Liver (tissue), 8 donors: ENCODE measurements at regions not wholly inside any gene's neighbourhood (a gene's known extent, or its start where the extent isn't known, plus 50 kb on each side); places are given as distances from the start of the nearest gene placed in this dataset.

Experiments
- DNase-seq: peaks from one replicate; pipeline ENCODE4 v3.0.0-alpha.2; 2017; ENCODE audit warnings: low spot score
- H3K27ac ChIP-seq, 2 donors: one replicate each; pipeline ENCODE4 v1.7.0; 2013; ENCODE audit warnings: inconsistent platforms in 2 of 2, low read length in 2 of 2, control low read depth in 1 of 2, low read depth in 1 of 2, mild to moderate bottlenecking in 1 of 2
- H3K27me3 ChIP-seq, 4 donors: one replicate each; pipeline versions ENCODE4 v1.6.1 to v1.7.0; 2013; ENCODE audit warnings: low read length in 3 of 4, inconsistent platforms in 1 of 4, mild to moderate bottlenecking in 1 of 4, moderate library complexity in 1 of 4; ENCODE audit not compliant: control insufficient read depth in 4 of 4, insufficient read depth in 4 of 4
- H3K36me3 ChIP-seq, 4 donors: one replicate each; pipeline versions ENCODE4 v1.6.1 to v1.7.0; 2013; ENCODE audit warnings: low read length in 3 of 4, mild to moderate bottlenecking in 3 of 4, low read depth in 1 of 4, moderate library complexity in 1 of 4; ENCODE audit not compliant: control insufficient read depth in 4 of 4, insufficient read depth in 3 of 4
- H3K4me1 ChIP-seq, 4 donors: one replicate each; pipeline versions ENCODE4 v1.6.1 to v1.7.0; 2013; ENCODE audit warnings: low read length in 3 of 4, mild to moderate bottlenecking in 3 of 4, moderate library complexity in 1 of 4; ENCODE audit not compliant: control insufficient read depth in 4 of 4, insufficient read depth in 4 of 4
- H3K4me3 ChIP-seq, 3 donors: one replicate each; pipeline versions ENCODE4 v1.6.1 to v1.7.0; 2013; ENCODE audit warnings: low read length in 3 of 3, control low read depth in 1 of 3, low read depth in 1 of 3, mild to moderate bottlenecking in 1 of 3
- H3K9ac ChIP-seq, 2 donors: one replicate each; pipeline ENCODE4 v1.7.0; 2013; ENCODE audit warnings: low read length in 2 of 2, mild to moderate bottlenecking in 2 of 2, moderate library complexity in 2 of 2, control low read depth in 1 of 2, low read depth in 1 of 2
- H3K9me3 ChIP-seq, 4 donors: one replicate each; pipeline versions ENCODE4 v1.6.1 to v1.7.0; 2013; ENCODE audit warnings: low read length in 3 of 4; ENCODE audit not compliant: control insufficient read depth in 4 of 4
- ATF3 ChIP-seq: IDR thresholded peaks from 2 replicates; pipeline ENCODE4 v1.6.1; 2016; ENCODE audit warnings: antibody characterized with exemption
- CTCF ChIP-seq: fragments of 150-350 bp; IDR thresholded peaks from 2 replicates; pipeline ENCODE4 v1.5.1; 2017; ENCODE audit warnings: improper control_type of control experiment, low read depth, low read length; ENCODE audit not compliant: missing input control
- EGR1 ChIP-seq, 2 donors: IDR thresholded peaks; 2 replicates each; pipeline ENCODE4 v1.6.1; 2016 to 2018; ENCODE audit warnings: antibody characterized with exemption in 2 of 2, low read depth in 2 of 2
- FOXA1 ChIP-seq: IDR thresholded peaks from 2 replicates; pipeline ENCODE4 v1.6.1; 2016; ENCODE audit warnings: antibody characterized with exemption
- FOXA2 ChIP-seq: IDR thresholded peaks from 2 replicates; pipeline ENCODE4 v1.6.1; 2016; ENCODE audit warnings: antibody characterized with exemption
- GABPA ChIP-seq, 2 donors: IDR thresholded peaks in 1 of 2; conservative IDR thresholded peaks in 1 of 2; 2 replicates each; pipeline ENCODE4 v1.6.1; 2016; ENCODE audit warnings: antibody characterized with exemption in 2 of 2, mild to moderate bottlenecking in 1 of 2, moderate library complexity in 1 of 2
- HNF4A ChIP-seq, 2 donors: conservative IDR thresholded peaks; 2 replicates each; pipeline ENCODE4 v1.6.1; 2016; ENCODE audit warnings: antibody characterized with exemption in 2 of 2, mild to moderate bottlenecking in 2 of 2
- HNF4G ChIP-seq: IDR thresholded peaks from 2 replicates; pipeline ENCODE4 v1.6.1; 2016; ENCODE audit warnings: antibody characterized with exemption
- JUND ChIP-seq, 2 donors: IDR thresholded peaks; 2 replicates each; pipeline ENCODE4 v1.6.1; 2016; ENCODE audit warnings: antibody characterized with exemption in 2 of 2
- MAX ChIP-seq: IDR thresholded peaks from 2 replicates; pipeline ENCODE4 v1.6.1; 2016; ENCODE audit warnings: antibody characterized with exemption
- NR2F2 ChIP-seq: IDR thresholded peaks from 2 replicates; pipeline ENCODE4 v1.6.1; 2016; ENCODE audit warnings: antibody characterized with exemption
- RAD21 ChIP-seq, 2 donors: IDR thresholded peaks; 2 replicates each; pipeline ENCODE4 v1.6.1; 2016; ENCODE audit warnings: antibody characterized with exemption in 2 of 2, mild to moderate bottlenecking in 2 of 2
- REST ChIP-seq: IDR thresholded peaks from 2 replicates; pipeline ENCODE4 v1.6.1; 2016; ENCODE audit warnings: antibody characterized with exemption, mild to moderate bottlenecking
- RXRA ChIP-seq, 2 donors: IDR thresholded peaks; 2 replicates each; pipeline ENCODE4 v1.6.1; 2017 to 2018; ENCODE audit warnings: antibody characterized with exemption in 2 of 2, mild to moderate bottlenecking in 1 of 2
- SP1 ChIP-seq: IDR thresholded peaks from 2 replicates; pipeline ENCODE4 v1.6.1; 2018; ENCODE audit warnings: antibody characterized with exemption, mild to moderate bottlenecking
- TAF1 ChIP-seq: conservative IDR thresholded peaks from 2 replicates; pipeline ENCODE4 v1.6.1; 2016; ENCODE audit warnings: antibody characterized with exemption, mild to moderate bottlenecking
- YY1 ChIP-seq: IDR thresholded peaks from 2 replicates; pipeline ENCODE4 v1.6.1; 2016; ENCODE audit warnings: antibody characterized with exemption, mild to moderate bottlenecking
- ZBTB33 ChIP-seq: IDR thresholded peaks from 2 replicates; pipeline ENCODE4 v1.6.1; 2016; ENCODE audit warnings: antibody characterized with exemption
- WGBS: extraction: QIAGEN DNeasy Blood & Tissue Kit; methylation state at CpG from one replicate; pipeline ENCODE4 v1.1.7; 2013; 5-methylcytosine and 5-hydroxymethylcytosine counted together
- donor health status: healthy.
- donor health status: healthy.
- donor health status: healthy.
- donor health status: healthy.
- donor health status: healthy.

GRCh38 chr4:53913771-53914170 is 150.6 kb downstream of the CHIC2 start (continued):
- TF ChIP-seq SP1: no peak
- no peak for TF ChIP-seq REST

- no peak for TF ChIP-seq ATF3
- TF ChIP-seq ZBTB33: no peak
- TF ChIP-seq HNF4A (conservative IDR thresholded peaks at IDR 0.05): no peak
- no peak for TF ChIP-seq SP1
- no peak for TF ChIP-seq RXRA (IDR thresholded peaks at IDR 0.05)
- no peak for TF ChIP-seq NR2F2
- no peak for TF ChIP-seq GABPA (IDR thresholded peaks at IDR 0.05 in 1 of 2, conservative IDR thresholded peaks at IDR 0.05 in 1 of 2)
- TF ChIP-seq CTCF: no peak
- no peak for TF ChIP-seq EGR1 (IDR thresholded peaks at IDR 0.05; ENCODE audit: low read depth in 2 of 2)
- peaks cover 0 to 10% (median 7%) of the 10 kb centered on the region in 4 donors for H3K4me1 ChIP-seq
- no peak for DNase-seq
- H3K27me3 ChIP-seq: no peaks in the 10 kb centered on the region
- H3K27ac ChIP-seq: no peak overlapping the region
- 93% methylated on average over 5 of the region's 5 CpGs for WGBS
- H3K9me3 ChIP-seq: no peaks in the 10 kb centered on the region
- no peaks in the 10 kb centered on the region for H3K36me3 ChIP-seq
- no peak overlapping the region for H3K9ac ChIP-seq
- H3K4me3 ChIP-seq: no peak overlapping the region
These were observed 151.5 kb downstream of the CHIC2 start for GRCh38 chr4:53912766-53913497.

GRCh38 chr4:53908661-53909078 is 155.7 kb downstream of the CHIC2 start:
- 6% methylated on average over 8 of the region's 8 CpGs for WGBS
- Histone ChIP-seq H3K27ac (peak overlapping the region; percentile 37 to 66), H3K36me3 (no peaks in the 10 kb centered on the region), H3K9me3 (no peaks in the 10 kb centered on the region), H3K27me3 (no peaks in the 10 kb centered on the region), H3K4me1 (peaks cover 0 to 18% (median 14%) of the 10 kb centered on the region in 4 donors), H3K9ac (peak overlapping the region; percentile 13 to 40), H3K4me3 (no peak overlapping the region)
- no peak for DNase-seq
- TF ChIP-seq ATF3 (no peak), FOXA2 (peak; percentile 91), CTCF (peak; percentile 82), EGR1 (IDR thresholded peaks at IDR 0.05; ENCODE audit: low read depth in 2 of 2) (peak in 1 of 2 donors; percentile 54), MAX (peak; percentile 45), HNF4A (conservative IDR thresholded peaks at IDR 0.05) (peak; percentile 51 to 55), TAF1 (peak; percentile 56), RAD21 (IDR thresholded peaks at IDR 0.05) (peak; percentile 94 to 99), JUND (IDR thresholded peaks at IDR 0.05) (peak in 1 of 2 donors; percentile 50), RXRA (IDR thresholded peaks at IDR 0.05) (peak; percentile 79 to 82), FOXA1 (peak; percentile 70), GABPA (IDR thresholded peaks at IDR 0.05 in 1 of 2, conservative IDR thresholded peaks at IDR 0.05 in 1 of 2) (peak; percentile 50 to 77), YY1 (peak; percentile 55), HNF4G (peak; percentile 14), NR2F2 (peak; percentile 69)
